Esophagus squamous epithelium (tissue), 4 donors: ENCODE measurements at regions not wholly inside any gene's neighbourhood (a gene's known extent, or its start where the extent isn't known, plus 50 kb on each side); places are given as distances from the start of the nearest gene placed in this dataset.

Experiments used
- POLR2A ChIP-seq, 4 donors: fragments of 450-650 bp; IDR thresholded peaks; one replicate each; pipeline ENCODE4 v1.6.1; 2017; ENCODE audit warnings: antibody characterized with exemption in 4 of 4, mild to moderate bottlenecking in 4 of 4, moderate library complexity in 3 of 4
- TF ChIP-seq, protein P1 (sequence below), 6 experiments: fragments of 450-650 bp in 4 of 6; fragments of 200-600 bp in 2 of 6; sonication (generic) in 2 of 6; IDR thresholded peaks; one replicate each; pipeline ENCODE4 v1.5.1; 2016 to 2019; ENCODE audit warnings: antibody characterized with exemption in 6 of 6, mild to moderate bottlenecking in 4 of 6, moderate library complexity in 4 of 6

DNA sequence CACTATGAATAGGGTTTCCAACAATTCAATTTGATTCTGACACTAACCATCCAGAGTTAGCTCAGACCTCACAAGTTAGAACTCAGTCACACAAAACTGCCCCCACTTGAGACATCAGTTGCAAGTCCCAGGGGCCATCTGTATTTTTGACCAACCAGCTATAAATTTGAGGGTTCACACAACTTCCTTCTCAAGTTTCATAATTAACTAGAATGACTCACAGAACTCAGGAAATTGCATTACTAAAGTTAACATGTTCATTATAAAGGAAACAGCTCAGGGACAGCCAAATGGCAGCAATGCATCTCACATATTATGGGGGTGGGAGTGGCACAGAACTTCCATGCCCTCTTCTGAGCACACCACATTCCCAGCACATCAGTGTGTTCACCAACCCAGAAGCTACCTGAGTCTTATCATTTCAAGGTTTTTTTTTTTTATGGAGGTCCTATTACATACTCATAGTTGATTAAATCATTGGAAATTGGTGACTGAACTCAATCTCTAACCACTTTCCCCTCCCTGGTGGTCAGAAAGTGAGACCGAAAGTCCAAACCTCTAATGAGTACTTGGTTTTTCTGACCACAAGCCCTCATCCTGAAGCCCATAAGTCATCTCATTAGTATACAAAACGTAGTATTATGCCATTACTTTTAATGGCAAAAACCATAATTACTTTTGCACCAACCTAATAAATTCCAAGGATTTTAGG is 1721.5 kb upstream of the SEL1L start:
- TF ChIP-seq, protein P1, sequence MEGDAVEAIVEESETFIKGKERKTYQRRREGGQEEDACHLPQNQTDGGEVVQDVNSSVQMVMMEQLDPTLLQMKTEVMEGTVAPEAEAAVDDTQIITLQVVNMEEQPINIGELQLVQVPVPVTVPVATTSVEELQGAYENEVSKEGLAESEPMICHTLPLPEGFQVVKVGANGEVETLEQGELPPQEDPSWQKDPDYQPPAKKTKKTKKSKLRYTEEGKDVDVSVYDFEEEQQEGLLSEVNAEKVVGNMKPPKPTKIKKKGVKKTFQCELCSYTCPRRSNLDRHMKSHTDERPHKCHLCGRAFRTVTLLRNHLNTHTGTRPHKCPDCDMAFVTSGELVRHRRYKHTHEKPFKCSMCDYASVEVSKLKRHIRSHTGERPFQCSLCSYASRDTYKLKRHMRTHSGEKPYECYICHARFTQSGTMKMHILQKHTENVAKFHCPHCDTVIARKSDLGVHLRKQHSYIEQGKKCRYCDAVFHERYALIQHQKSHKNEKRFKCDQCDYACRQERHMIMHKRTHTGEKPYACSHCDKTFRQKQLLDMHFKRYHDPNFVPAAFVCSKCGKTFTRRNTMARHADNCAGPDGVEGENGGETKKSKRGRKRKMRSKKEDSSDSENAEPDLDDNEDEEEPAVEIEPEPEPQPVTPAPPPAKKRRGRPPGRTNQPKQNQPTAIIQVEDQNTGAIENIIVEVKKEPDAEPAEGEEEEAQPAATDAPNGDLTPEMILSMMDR (IDR thresholded peaks at IDR 0.05) = no peak
- TF ChIP-seq POLR2A (IDR thresholded peaks at IDR 0.05) = no peak
